HG02759 (cell line): ENCODE measurements at regions not wholly inside any gene's neighbourhood (a gene's known extent, or its start where the extent isn't known, plus 50 kb on each side); places are given as distances from the start of the nearest gene placed in this dataset.

Experiments used
- ATAC-seq: cut with Tn5 transposase; IDR thresholded peaks from one replicate; pipeline ENCODE4 v1.9.1; 2021; ENCODE audit warnings: mild to moderate bottlenecking, moderate library complexity; ENCODE audit not compliant: unreplicated experiment

DNA sequence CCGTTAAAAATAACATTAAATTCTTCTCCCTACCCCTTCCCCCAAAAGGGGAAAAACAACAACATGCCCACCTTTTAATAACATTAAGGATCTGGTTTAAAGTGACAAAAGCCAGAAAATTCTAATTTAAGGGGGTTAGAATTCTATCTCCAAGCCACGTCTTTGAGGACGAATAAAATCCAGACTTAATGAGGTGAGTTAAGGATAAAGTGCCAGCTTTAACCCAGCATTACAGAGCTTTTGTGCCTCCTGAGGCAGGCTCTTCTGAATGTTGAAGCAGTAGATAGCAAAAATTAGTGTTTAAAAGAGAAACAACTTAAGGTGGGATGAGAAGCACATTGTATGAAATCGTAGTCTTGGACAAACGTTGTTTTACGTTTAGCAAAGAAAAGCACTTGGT is 329.0 kb upstream of the MPDZ start:
- no peak for ATAC-seq

DNA sequence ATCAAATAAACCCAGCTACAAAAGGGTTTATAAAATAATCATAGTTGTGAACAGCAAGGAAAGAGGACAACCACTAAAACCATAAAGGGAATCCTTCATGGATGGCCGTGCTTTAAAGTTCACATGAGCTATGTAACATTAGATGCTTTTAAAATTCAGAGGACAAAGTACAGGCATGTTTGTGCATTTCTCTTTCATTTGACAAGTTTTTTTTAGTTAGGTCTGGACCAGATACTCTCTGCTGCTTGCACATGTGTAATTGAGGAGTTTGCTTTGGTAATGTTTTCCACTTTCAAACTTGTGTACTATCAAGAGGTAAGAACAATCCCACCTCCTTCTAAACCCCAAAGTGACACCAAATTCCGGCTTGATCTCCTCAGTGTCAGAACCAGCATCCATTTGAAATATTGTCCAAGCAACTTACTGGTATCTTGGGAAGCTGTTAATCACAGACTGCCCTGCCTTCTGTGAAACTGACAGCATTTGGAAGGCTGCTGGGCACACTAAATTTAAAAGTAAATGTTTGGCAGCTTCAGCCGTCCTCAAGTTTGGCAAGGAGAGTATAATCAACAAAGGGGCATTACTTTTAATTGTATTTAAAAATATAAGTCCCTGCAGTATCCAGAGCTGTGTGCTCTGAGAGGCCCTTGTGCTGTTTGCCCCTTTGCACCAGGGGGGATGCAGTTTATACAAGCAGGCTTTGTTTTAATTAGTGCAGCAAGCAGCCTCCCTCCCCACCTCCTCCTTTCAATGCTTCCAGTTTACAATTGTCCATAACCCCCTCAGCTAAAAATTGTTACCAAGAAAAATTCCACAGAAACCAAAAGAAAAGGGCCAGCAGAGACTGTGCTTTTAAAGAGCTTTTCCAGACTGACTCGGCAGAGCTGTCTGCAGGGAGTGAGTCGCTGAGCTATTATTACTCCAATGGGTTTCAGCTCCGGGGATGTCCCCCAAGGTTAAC is 328.3 kb upstream of the MPDZ start:
- ATAC-seq = no peak

DNA sequence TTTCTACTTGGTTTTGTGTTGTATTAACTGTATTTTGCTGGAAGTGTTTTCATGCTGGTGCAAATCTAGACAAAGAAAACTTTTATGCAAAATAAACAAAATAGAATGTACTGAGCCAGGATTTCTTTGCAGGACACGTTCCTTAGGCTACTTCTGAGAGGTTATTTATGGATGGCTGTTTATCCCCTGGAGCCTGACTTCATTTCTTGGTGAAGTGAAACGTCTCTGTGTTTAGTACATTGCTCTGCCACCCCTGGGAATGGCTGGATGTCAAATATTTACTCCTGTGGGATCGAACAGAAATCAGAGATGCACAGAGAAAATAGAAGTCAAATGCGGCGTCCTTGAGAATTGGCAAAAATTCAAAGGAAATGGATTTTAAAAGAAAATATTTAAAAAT is 327.1 kb upstream of the MPDZ start:
- no peak for ATAC-seq

DNA sequence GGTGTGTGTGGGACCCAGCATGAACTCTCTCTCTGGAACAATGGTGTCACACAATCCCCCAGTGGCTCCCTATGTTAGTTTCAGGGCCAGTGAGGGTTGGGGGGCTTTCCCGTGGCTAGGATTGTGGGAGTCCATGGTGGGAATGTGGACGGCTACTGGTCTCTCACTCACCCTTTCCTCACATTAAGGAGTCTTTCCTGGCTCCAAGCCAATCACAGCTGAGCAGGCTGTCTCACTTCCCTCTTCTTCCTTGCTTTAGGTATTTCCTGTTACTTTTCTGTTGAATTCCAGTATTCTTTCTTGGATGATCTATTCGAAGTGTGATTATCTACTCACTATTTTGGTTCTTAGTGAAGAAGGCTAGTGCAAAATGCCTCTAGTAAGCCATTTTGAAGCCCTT is 324.4 kb upstream of the MPDZ start:
- ATAC-seq = no peak

DNA sequence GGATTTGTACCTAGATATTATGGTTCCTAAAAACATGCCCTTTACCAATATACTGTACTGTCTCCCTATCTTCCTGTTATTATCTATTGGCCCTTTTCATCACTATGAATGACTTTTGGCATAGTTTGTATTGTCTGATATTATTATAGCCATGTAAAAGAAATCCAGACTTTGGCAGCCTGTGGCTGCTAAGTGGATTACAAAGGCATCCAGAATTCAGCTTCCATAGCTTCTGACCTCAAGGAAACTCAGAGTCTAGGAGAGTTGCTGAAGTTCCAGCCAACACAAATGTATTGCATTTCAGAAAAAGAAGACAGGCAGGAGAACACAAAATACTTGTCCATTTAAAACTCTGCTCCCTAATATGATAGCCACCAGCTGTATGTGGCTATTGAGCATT is 319.2 kb upstream of the MPDZ start:
- no peak for ATAC-seq

DNA sequence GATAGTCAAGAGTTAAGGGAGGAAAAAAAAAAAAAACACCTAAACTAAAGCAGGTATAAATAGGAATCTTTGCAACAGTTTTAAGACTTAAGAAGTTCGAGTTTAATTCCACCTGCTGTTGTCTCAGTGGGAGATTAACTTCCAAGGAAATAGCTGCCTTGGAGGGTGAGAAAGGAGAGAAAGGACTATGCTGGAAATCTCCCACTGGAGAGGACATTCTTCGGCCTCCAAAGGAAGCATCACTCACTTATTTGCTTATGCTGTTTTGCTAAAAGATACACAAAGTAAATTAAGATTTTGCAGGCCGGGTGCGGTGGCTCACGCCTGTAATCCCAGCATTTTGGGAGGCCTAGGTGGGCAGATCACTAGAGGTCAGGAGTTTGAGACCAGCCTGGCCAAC is 317.9 kb upstream of the MPDZ start:
- ATAC-seq = no peak

DNA sequence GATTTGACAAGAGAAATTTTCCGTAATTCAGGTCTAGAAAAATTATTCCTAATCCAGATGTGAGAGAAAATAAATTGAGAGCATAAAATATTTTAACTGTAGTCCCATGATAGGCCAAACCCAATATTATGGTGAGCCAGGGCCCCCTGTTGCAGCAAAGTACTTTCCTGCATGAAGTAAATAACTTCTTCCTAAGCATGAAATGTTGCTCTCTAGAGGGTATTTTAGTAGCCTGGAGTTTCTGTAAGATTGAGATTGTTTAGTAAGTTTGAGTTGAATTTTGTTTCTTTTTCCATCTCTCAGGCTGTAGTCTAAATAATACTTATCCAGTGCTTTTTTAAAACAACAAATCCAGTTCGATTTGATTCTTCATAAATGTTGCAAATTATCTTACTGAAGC is 317.5 kb upstream of the MPDZ start:
- no peak for ATAC-seq

DNA sequence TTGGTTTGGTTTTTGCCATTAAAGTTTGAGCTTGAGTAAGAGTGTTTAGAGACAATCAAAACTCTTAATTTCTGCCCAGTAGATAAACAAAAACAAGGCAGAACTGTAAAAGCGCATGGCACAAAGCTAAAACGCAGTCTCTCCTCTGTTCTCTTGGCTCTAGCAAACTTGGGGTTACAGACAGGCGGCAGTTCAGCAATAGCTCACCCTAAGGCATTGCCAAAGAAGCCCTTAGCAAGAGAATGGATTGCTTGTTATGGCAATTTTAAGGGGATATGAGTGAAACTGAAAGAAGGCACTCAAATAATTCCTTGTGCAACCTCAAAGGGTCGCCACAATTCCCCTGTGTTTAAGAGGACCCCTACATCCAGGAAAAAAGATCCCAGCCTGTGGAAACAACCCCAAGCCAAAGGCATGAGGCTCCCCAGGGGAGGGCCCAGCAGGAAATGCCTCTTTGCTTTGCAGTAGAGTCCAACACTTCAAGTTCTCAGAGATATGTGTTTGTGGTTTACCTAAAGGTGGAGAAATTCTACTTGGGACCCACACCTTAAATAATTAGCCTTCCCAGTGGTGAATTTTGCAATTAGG is 317.0 kb upstream of the MPDZ start:
- no peak for ATAC-seq

DNA sequence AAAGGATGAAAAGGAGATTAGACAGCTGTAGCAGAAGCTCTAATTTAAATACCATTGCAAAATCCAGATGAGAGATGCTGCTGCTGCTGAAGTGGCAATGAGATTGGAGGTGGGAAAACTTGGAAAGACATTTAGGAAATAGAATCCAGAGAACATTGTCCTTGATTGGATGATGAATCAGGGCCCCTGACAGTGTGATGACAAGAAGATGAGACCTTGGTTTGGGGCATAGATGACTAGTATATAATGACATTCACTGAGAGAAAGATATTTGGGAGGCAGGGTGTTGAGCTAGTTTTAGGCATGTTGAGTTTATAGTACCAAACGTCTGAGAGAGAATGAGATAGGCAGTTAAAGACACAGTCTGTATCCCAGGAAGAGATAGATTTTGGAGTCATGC is 311.5 kb upstream of the MPDZ start:
- ATAC-seq = no peak

DNA sequence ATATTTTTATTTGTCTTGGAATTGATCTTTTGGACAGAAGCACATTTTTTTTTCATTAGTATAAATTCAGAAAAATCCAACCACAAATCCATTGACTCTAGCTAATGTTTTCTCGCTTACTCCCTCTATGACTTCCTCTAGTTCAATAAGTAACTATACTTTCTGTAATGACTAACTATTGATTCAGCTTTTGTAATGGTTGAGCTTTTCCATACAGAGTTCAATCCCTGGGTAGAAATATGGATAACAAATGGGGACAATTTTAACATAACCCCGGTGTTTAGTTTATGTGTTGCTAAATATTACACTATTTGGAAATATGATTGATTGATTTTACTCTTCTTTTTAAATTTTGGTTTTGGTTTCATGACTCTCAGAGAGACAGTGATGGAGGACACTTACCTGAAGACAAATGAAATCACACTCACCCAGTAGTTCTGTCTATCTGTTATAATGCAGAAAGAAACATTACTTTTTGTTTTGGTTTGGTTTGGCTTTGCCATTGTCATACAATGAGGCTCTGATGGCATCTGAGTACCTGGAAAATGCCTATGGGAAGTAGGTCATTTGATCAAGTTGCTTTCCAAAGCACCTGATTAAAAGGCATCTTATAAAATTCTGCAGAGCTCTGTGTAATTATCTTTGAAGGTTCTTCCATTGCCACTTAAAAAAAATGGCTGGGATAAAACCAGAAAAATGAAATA is 309.7 kb upstream of the MPDZ start:
- no peak for ATAC-seq

DNA sequence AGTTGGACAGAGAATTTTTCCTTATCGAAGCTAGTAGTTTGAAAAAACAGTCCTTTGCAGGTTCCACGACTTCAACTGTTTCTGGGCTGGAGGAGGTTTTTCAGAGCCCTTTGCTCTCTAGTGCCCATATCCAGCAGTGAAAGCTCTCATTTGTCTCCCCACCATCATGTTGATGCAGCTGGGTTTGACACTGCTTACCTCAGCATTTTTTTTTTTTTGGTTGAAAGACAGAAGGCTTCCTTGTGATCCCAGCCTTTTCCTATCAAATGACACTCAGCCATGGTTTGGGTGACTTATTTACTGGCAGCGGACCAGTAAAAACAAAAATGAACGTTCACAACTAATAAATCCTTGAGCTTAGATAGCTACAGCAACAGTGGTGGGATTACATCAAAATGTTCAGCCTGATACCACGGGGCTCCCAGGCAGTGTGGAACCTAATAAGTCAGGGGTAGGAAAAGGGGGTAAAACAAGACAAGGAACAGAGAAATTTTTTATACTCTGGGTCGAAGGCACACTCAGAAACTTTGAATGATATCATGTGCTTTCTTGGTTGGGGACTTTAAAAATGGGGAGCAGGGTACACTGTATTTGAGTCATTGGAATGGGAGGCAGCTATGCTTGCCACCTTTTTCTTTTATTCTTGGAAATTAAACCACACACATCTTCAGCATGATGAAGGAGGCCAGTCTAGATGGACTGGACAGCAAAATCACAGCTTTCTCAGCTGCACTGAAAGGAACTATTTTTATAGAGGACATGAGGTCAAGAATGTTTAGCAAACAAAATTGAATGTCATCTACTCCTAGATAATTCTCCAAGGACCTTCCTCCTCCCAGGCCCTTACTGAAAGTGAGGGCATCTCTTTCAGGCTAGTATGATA is 308.9 kb upstream of the MPDZ start:
- ATAC-seq = no peak

DNA sequence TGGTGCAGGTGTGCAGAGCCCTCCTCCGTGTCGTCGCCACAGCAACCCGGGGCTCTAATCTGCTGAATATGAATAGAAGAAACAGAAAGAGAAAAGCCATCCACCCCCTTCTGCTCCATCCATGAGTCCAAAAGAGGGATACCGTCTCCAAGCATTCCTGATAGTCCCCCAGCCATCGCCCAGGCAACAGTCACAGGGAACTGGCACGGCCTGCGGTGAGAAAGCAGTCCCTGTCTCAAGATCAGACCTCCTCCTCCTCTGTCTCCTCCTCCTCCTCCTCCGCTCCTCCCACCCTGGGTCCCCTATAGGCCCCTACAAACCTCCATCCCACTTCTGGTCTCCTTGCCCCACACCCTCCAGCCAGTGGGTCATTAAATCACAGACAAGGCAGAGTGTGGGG is 308.1 kb upstream of the MPDZ start:
- no peak for ATAC-seq

DNA sequence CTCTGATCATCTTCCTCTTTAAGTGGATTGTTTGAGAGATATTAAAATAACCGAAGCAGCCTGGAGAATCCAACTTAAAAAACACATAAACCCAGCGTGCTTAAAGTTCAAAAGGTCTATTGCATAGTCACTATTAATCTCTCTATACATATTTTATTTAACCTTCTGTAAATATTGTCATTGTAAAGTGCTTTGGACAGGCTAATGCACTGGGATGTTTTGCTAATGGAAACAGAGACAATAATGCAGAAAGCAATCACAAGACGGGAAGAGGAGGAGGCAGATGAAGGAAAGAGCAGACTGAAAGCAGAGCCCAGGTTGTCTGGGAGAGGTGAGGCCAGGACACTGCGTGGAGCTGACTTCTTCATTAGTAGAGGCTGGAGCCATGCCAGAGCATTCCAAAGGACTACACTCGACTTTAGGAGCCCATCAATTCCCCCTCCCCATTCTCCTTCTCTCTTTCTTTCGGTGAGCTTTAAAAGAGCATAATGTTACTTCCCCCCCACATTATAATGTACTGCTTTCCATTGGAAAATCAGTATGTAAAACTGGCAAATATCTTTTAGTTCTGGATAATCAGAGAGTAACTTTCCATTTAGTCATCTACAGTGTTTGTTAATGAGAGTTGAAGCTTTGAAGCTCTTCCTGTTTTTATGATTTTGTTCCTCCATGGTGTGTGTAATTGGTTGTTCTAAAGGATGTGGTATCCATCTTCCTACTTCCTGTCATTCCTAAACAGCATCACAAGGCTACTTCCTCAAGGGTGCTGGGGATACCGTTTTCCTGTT is 307.3 kb upstream of the MPDZ start:
- no peak for ATAC-seq

DNA sequence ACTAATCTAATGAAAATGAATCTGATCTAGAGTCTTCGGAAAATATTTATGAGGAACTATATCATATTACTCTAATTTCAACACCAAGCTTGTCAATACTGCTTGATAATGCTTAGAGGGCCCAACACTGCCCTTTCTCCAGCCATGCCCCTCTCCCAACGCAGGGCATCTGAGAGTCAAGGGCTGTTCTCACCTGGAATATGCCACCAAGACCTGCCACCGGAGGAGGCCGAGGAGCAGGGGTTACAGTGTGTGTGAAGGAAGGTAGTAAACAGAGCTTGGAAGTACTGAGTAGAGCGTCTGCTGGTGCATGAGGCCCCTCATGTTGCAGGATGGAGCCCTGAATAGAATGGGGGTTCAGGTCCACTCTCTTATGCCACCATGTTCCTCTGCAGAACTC is 301.3 kb upstream of the MPDZ start:
- ATAC-seq = no peak

DNA sequence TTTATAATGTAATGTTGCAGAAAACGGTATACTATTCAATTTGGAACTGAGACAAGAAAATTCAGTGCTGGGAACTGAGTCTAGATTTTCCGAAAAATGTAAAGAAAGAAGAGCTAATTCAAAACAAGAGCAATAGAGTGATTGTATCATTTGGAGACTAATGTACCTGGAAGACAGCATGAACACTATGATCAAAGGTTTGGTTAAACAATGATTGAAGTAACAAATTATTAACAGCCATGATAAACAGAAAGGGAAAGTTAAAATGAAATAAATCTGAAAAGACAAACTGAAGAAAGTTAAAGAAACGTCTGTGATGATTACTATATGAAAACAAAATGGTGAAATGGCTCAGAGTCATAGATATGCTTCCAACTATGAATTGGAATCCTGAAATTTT is 300.6 kb upstream of the MPDZ start:
- ATAC-seq = no peak

DNA sequence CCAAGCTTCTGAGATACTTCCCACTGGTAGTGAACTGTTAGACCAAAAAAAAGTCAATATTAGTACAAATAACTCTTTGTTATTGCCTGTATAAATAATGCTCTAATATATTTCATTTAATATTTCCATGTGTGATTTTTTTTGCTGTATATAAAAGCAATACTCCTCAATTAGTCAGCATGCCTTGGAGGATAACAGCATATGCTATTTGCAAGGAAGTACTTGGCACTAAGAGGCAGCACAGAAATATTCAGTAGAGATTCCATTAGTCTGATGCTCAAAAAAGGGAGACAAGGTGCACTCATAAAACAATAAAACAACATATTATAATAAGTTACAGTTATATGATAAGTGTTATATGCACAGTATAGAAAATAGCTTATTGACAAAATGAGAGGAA is 296.6 kb upstream of the MPDZ start:
- no peak for ATAC-seq

DNA sequence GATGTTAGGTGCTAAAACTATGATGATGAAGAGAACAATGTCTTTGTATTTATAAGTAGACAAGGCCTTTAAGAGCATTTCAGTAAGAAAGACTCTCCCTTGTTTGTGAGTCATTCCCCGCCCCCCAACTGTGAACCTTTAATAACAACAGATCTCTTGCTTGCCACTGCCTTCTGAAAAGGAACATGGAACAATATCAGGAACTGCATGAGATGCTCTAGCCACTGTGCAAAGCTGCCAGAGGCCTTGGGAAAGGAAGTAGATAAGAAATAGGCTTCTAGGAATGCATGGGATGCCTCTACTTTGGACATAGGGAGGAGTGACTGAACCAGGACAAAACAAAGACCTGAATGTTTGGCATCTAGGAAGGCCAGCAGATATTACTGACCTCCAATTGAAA is 296.1 kb upstream of the MPDZ start:
- ATAC-seq = no peak

DNA sequence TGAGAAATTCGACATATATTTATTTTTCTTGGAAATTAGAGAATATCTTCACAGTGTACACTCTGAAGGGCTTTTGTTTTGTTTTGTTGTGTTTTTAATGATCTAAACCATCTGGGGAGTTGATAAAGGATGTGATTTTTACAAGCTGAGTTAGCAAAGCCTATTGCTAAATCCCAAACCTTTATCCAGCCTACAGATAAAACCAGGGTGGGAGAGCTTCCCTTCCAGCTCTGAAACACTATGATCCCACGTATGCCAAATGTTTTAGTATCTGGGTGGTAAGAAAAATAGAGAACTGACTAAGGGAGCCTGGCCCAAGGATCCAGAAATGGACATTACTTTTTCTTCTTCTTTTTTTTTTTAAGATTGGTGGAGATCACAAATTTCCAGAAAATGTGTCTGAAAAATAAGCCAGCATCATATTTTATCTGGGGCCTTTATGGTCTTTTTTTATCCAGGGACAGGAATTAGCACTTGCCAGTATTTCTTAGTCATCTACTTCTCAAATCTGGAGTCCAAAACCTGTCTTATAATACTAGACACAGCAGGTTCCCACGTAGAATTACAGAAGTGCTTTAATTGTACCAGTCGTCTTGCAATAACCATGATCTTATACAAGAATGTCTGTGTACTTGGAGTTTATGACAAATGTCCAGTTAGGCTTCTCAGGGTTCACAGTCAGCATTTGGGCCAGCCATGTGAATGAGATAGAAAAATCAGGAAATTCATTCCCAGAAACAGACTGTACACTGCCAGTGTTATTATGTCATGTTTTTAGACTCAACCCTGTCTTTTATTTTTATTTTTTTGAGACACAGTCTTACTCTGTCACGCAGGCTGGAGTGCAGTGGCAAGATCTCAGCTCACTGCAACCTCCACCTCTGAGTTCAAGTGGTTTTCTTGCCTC is 290.8 kb upstream of the MPDZ start:
- no peak for ATAC-seq

DNA sequence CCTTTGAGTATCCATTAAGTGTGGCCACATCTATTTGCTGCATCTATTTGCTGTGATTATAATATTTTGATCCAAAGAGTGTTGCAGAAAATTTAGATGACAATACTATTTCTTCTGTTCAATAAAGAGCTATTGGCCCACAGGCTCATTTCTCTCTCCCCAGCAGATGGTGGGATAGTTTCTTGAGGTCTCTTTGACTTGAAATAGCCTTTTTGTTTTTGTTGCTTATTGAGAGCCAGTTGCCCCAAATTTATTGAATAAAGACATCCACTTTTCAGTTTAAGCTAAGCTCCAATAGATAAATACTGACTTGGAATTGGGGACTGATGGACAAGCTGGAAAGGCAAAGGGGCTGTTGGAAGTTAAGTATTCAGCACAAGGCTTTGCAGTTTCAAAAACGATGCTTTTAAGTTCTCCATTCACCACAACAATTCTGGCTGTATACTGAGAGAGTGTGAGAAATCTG is 290.1 kb upstream of the MPDZ start:
- ATAC-seq = no peak
